Ishikawa (cell line): ENCODE measurements at regions not wholly inside any gene's neighbourhood (a gene's known extent, or its start where the extent isn't known, plus 50 kb on each side); places are given as distances from the start of the nearest gene placed in this dataset.

Experiments
- CEBPB ChIP-seq: IDR thresholded peaks from 2 replicates; pipeline ENCODE4 v1.6.1; 2012
- CREB1 ChIP-seq: IDR thresholded peaks from 2 replicates; pipeline ENCODE4 v1.6.1; 2012; ENCODE audit warnings: low read depth
- EP300 ChIP-seq: IDR thresholded peaks from 2 replicates; pipeline ENCODE4 v1.6.1; 2012; ENCODE audit warnings: borderline replicate concordance
- NFIC ChIP-seq: IDR thresholded peaks from 2 replicates; pipeline ENCODE4 v1.6.1; 2012
- RAD21 ChIP-seq: IDR thresholded peaks from 2 replicates; pipeline ENCODE4 v1.6.1; 2012; ENCODE audit warnings: low read depth
- TAF1 ChIP-seq: IDR thresholded peaks from 2 replicates; pipeline ENCODE4 v1.6.1; 2012; ENCODE audit warnings: low read depth, mild to moderate bottlenecking
- TCF12 ChIP-seq: IDR thresholded peaks from 2 replicates; pipeline ENCODE4 v1.6.1; 2012; ENCODE audit warnings: low read depth
- TEAD4 ChIP-seq: IDR thresholded peaks from 2 replicates; pipeline ENCODE4 v1.6.1; 2012
- USF1 ChIP-seq: IDR thresholded peaks from 2 replicates; pipeline ENCODE4 v1.6.1; 2012
- YY1 ChIP-seq: IDR thresholded peaks from 2 replicates; pipeline ENCODE4 v1.6.1; 2012; ENCODE audit warnings: low read depth
- ZBTB7A ChIP-seq: IDR thresholded peaks from 2 replicates; pipeline ENCODE4 v1.6.1; 2012; ENCODE audit warnings: low read depth
- TF ChIP-seq, protein P1 (sequence below): IDR thresholded peaks from 2 replicates; pipeline ENCODE4 v1.6.1; 2012

- TF ChIP-seq TEAD4 (no peak), CEBPB (no peak), RAD21 (no peak), YY1 (no peak), EP300 (no peak), TCF12 (no peak), ZBTB7A (no peak), NFIC (no peak), USF1 (no peak), CREB1 (no peak), TAF1 (no peak)
- TF ChIP-seq, protein P1, sequence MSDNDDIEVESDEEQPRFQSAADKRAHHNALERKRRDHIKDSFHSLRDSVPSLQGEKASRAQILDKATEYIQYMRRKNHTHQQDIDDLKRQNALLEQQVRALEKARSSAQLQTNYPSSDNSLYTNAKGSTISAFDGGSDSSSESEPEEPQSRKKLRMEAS = no peak
Measured at GRCh38 chr11:97754976-97755375, 1265.8 kb upstream of the CNTN5 start.
